Activated CD4-positive, alpha-beta memory T cell treated with anti-CD3 and anti-CD28 coated beads, Interleukin-2, amount 10 ng/mL, durations not matched to agents 7 days and 5 days (primary cell): ENCODE measurements at regions not wholly inside any gene's neighbourhood (a gene's known extent, or its start where the extent isn't known, plus 50 kb on each side); places are given as distances from the start of the nearest gene placed in this dataset.

Experiments
- CTCF ChIA-PET: fragments of 350-600 bp; sonication (Branson Sonifier 250); formaldehyde crosslinking; loops from one replicate; lab custom pipeline; 2021; ENCODE audit warnings: antibody characterized with exemption, inconsistent platforms; lab: Charles Lee
- POLR2A ChIA-PET: fragments of 350-600 bp; sonication (Branson Sonifier 250); formaldehyde crosslinking; loops from one replicate; lab custom pipeline; 2021; ENCODE audit warnings: antibody characterized with exemption; lab: Charles Lee
- DNase-seq: peaks from one replicate; pipeline ENCODE4 v3.0.0-alpha.2; 2020
- H3K27ac Mint-ChIP-seq: one replicate; pipeline ENCODE4 v1.8.0; 2021; ENCODE audit warnings: mild to moderate bottlenecking, mixed read lengths
- H3K27me3 Mint-ChIP-seq: one replicate; pipeline ENCODE4 v1.8.0; 2021; ENCODE audit warnings: mixed read lengths
- H3K36me3 Mint-ChIP-seq: one replicate; pipeline ENCODE4 v1.8.0; 2021; ENCODE audit warnings: low read depth, mixed read lengths
- H3K4me1 Mint-ChIP-seq: one replicate; pipeline ENCODE4 v1.8.0; 2021; ENCODE audit warnings: mixed read lengths
- H3K4me3 Mint-ChIP-seq: one replicate; pipeline ENCODE4 v1.8.0; 2021; ENCODE audit warnings: mild to moderate bottlenecking, mixed read lengths
- H3K9me3 Mint-ChIP-seq: one replicate; pipeline ENCODE4 v1.8.0; 2021; ENCODE audit warnings: mixed read lengths

GRCh38 chr2:149894760-149895159 is 307.2 kb upstream of the MMADHC start:
- ChIA-PET CTCF (no interaction called here), POLR2A (no interaction called here)
- Mint-ChIP-seq H3K4me3 (no peak overlapping the region), H3K27ac (no peak overlapping the region), H3K4me1 (no peaks in the 10 kb centered on the region), H3K9me3 (peaks cover 3% of the 10 kb centered on the region), H3K36me3 (no peaks in the 10 kb centered on the region), H3K27me3 (no peaks in the 10 kb centered on the region)
- no peak for DNase-seq

DNA sequence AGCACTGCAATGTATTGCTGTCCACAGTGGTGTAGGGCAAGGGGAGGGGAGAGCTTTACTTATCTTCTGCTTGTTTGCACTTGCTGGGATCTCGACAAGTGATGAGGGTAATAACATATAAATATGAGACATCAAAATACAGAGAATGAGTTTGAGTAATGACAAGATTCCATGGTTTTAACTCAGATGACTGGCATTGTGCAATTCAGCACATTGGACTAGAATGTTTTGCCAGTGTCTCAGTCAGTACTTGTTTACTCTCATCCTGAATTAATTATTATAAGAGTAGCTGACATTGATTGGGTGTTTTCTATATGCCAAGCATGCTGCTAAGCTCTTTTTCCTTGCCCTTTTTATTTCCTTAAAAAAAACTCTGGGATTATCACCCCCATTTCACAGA is 306.7 kb upstream of the MMADHC start:
- H3K27me3 Mint-ChIP-seq: no peaks in the 10 kb centered on the region
- peaks cover 3% of the 10 kb centered on the region for H3K9me3 Mint-ChIP-seq
- H3K4me3 Mint-ChIP-seq: no peak overlapping the region
- no peaks in the 10 kb centered on the region for H3K36me3 Mint-ChIP-seq
- POLR2A ChIA-PET: no interaction called here
- no peak overlapping the region for H3K27ac Mint-ChIP-seq
- no peaks in the 10 kb centered on the region for H3K4me1 Mint-ChIP-seq
- no peak for DNase-seq
- CTCF ChIA-PET: no interaction called here

DNA sequence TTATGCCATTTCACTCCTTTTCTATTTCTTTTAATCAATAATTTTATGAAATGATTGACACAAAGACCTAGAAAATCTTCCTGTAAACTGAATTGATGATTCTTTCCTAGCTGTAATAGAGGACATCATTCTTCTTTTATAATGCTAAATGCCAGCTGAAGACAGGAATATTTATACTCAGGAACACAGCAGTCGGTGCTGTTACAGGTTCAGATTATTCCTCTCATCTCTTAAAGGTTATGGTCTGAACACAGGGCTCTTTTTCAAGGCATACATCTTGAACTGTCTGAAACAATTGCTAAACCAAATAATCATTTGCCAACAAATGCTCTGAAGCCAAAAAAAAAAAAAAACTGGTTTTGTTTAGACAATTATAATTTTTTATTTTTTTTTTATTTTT is 305.0 kb upstream of the MMADHC start:
- no peaks in the 10 kb centered on the region for H3K27me3 Mint-ChIP-seq
- H3K4me3 Mint-ChIP-seq: no peak overlapping the region
- DNase-seq: no peak
- CTCF ChIA-PET: no interaction called here
- no peaks in the 10 kb centered on the region for H3K36me3 Mint-ChIP-seq
- no peaks in the 10 kb centered on the region for H3K4me1 Mint-ChIP-seq
- POLR2A ChIA-PET: no interaction called here
- no peaks in the 10 kb centered on the region for H3K9me3 Mint-ChIP-seq
- H3K27ac Mint-ChIP-seq: no peak overlapping the region

- POLR2A ChIA-PET: no interaction called here
- no peaks in the 10 kb centered on the region for H3K36me3 Mint-ChIP-seq
- no peak overlapping the region for H3K4me3 Mint-ChIP-seq
- no peaks in the 10 kb centered on the region for H3K27me3 Mint-ChIP-seq
- no peak for DNase-seq
- H3K4me1 Mint-ChIP-seq: no peaks in the 10 kb centered on the region
- CTCF ChIA-PET: no interaction called here
- H3K9me3 Mint-ChIP-seq: peaks cover 3% of the 10 kb centered on the region
- no peak overlapping the region for H3K27ac Mint-ChIP-seq
Observed at GRCh38 chr2:149885946-149886345, 298.4 kb upstream of the MMADHC start.

- Mint-ChIP-seq H3K36me3 (no peaks in the 10 kb centered on the region), H3K27ac (no peak overlapping the region), H3K4me3 (no peak overlapping the region), H3K9me3 (peaks cover 3% of the 10 kb centered on the region), H3K4me1 (no peaks in the 10 kb centered on the region), H3K27me3 (no peaks in the 10 kb centered on the region)
- ChIA-PET CTCF (no interaction called here), POLR2A (no interaction called here)
- no peak for DNase-seq
Observed at GRCh38 chr2:149885468-149885867, 297.9 kb upstream of the MMADHC start.

GRCh38 chr2:149884871-149885270 is 297.3 kb upstream of the MMADHC start:
- no peak overlapping the region for H3K27ac Mint-ChIP-seq
- ChIA-PET POLR2A (no interaction called here), CTCF (no interaction called here)
- no peak for DNase-seq
- peaks cover 3% of the 10 kb centered on the region for H3K9me3 Mint-ChIP-seq
- H3K36me3 Mint-ChIP-seq: no peaks in the 10 kb centered on the region
- no peak overlapping the region for H3K4me3 Mint-ChIP-seq
- H3K27me3 Mint-ChIP-seq: no peaks in the 10 kb centered on the region
- H3K4me1 Mint-ChIP-seq: no peaks in the 10 kb centered on the region

- no peaks in the 10 kb centered on the region for H3K36me3 Mint-ChIP-seq
- no peak for DNase-seq
- ChIA-PET POLR2A (no interaction called here), CTCF (no interaction called here)
- H3K4me1 Mint-ChIP-seq: no peaks in the 10 kb centered on the region
- H3K9me3 Mint-ChIP-seq: peaks cover 7% of the 10 kb centered on the region
- no peak overlapping the region for H3K4me3 Mint-ChIP-seq
- no peaks in the 10 kb centered on the region for H3K27me3 Mint-ChIP-seq
- H3K27ac Mint-ChIP-seq: no peak overlapping the region
Observed at GRCh38 chr2:149877913-149878312, 290.3 kb upstream of the MMADHC start.

- CTCF ChIA-PET: no interaction called here
- POLR2A ChIA-PET: no interaction called here
- Mint-ChIP-seq H3K4me3 (no peak overlapping the region), H3K4me1 (no peaks in the 10 kb centered on the region), H3K27ac (no peak overlapping the region), H3K27me3 (no peaks in the 10 kb centered on the region), H3K9me3 (peaks cover 7% of the 10 kb centered on the region), H3K36me3 (no peaks in the 10 kb centered on the region)
- DNase-seq: no peak
Observed at GRCh38 chr2:149877074-149877473, 289.5 kb upstream of the MMADHC start.

DNA sequence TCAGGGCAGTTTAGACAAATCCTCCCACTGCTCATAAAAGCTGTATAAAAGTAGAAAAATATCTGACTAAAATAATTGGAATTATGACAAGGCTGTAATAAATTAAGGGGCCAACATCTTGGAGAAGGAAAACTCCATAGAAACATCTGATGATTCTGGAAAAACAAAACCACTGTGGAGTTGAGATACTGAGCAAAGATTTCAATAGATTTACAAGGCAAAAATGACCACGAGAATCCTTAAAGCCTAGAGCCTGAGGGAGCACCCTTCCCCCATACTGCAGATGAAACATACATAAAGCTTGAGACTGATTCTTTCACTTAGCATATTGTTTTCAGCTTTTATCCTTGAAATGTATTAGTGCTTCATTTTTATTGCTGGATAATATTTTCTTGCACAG is 286.4 kb upstream of the MMADHC start:
- no peak overlapping the region for H3K27ac Mint-ChIP-seq
- no peak overlapping the region for H3K4me3 Mint-ChIP-seq
- ChIA-PET CTCF (no interaction called here), POLR2A (no interaction called here)
- H3K9me3 Mint-ChIP-seq: peaks cover 5% of the 10 kb centered on the region
- no peaks in the 10 kb centered on the region for H3K36me3 Mint-ChIP-seq
- no peak for DNase-seq
- no peaks in the 10 kb centered on the region for H3K27me3 Mint-ChIP-seq
- no peaks in the 10 kb centered on the region for H3K4me1 Mint-ChIP-seq

DNA sequence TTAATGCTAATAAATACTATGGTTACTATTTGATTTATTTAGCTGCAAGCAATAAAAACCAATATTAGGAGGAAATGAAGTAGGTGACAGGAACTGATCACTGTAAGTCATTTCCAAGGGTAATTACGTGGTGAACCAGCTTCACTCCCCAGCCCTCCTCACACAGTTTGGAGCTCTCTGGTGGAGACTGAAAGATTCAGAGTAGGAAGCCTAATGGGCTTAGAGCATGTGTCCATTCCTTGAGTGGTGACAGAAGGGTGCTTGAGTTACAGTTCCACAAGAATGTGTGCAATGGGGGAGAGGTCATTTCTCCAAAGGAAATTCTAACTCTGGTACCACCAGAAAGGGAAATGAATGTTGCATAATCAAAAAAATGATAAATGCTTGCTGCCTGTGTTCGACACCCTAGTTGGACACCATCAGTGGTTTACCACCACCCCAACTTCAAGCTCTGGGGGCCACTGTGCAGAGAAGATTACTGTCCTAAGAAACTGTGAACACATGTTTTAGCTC is 285.1 kb upstream of the MMADHC start:
- no peak overlapping the region for H3K27ac Mint-ChIP-seq
- no peaks in the 10 kb centered on the region for H3K27me3 Mint-ChIP-seq
- no peak for DNase-seq
- no peak overlapping the region for H3K4me3 Mint-ChIP-seq
- ChIA-PET POLR2A (no interaction called here), CTCF (no interaction called here)
- H3K9me3 Mint-ChIP-seq: no peaks in the 10 kb centered on the region
- no peaks in the 10 kb centered on the region for H3K4me1 Mint-ChIP-seq
- no peaks in the 10 kb centered on the region for H3K36me3 Mint-ChIP-seq

- Mint-ChIP-seq H3K4me1 (no peaks in the 10 kb centered on the region), H3K4me3 (no peak overlapping the region), H3K9me3 (no peaks in the 10 kb centered on the region), H3K36me3 (no peaks in the 10 kb centered on the region), H3K27ac (no peak overlapping the region), H3K27me3 (no peaks in the 10 kb centered on the region)
- CTCF ChIA-PET: no interaction called here
- POLR2A ChIA-PET: no interaction called here
- no peak for DNase-seq
Observed at GRCh38 chr2:149872041-149872440, 284.5 kb upstream of the MMADHC start.

- Mint-ChIP-seq H3K27ac (no peak overlapping the region), H3K4me3 (no peak overlapping the region)
Observed at GRCh38 chr2:149871091-149871885, 283.7 kb upstream of the MMADHC start.

GRCh38 chr2:149863227-149863626 is 275.7 kb upstream of the MMADHC start:
- Mint-ChIP-seq H3K36me3 (no peaks in the 10 kb centered on the region), H3K4me3 (no peak overlapping the region), H3K9me3 (peaks cover 2% of the 10 kb centered on the region), H3K27ac (no peak overlapping the region), H3K27me3 (no peaks in the 10 kb centered on the region), H3K4me1 (no peaks in the 10 kb centered on the region)
- DNase-seq: no peak
- CTCF ChIA-PET: no interaction called here
- POLR2A ChIA-PET: no interaction called here

More at GRCh38 chr2:149871091-149871885, 283.7 kb upstream of the MMADHC start:
- DNase-seq: no peak
- Mint-ChIP-seq H3K36me3 (no peaks in the 10 kb centered on the region), H3K4me1 (no peaks in the 10 kb centered on the region), H3K27me3 (no peaks in the 10 kb centered on the region), H3K9me3 (no peaks in the 10 kb centered on the region)
- ChIA-PET CTCF (no interaction called here), POLR2A (no interaction called here)

- CTCF ChIA-PET: no interaction called here
- Mint-ChIP-seq H3K9me3 (peaks cover 2% of the 10 kb centered on the region), H3K4me1 (no peaks in the 10 kb centered on the region), H3K27ac (no peak overlapping the region), H3K36me3 (no peaks in the 10 kb centered on the region), H3K27me3 (no peaks in the 10 kb centered on the region), H3K4me3 (no peak overlapping the region)
- POLR2A ChIA-PET: no interaction called here
- DNase-seq: no peak
Observed at GRCh38 chr2:149861034-149861433, 273.5 kb upstream of the MMADHC start.
